AG09309 (cell line): ENCODE measurements at regions not wholly inside any gene's neighbourhood (a gene's known extent, or its start where the extent isn't known, plus 50 kb on each side); places are given as distances from the start of the nearest gene placed in this dataset.

Experiments used
- DNase-seq: peaks from one replicate; pipeline ENCODE4 v3.0.0-alpha.2; 2010; ENCODE audit warnings: low read depth
- H3K4me3 ChIP-seq: 2 replicates; pipeline ENCODE4 v1.5.1; 2011; ENCODE audit warnings: mild to moderate bottlenecking, low read depth, low read length, moderate library complexity; ENCODE audit not compliant: control insufficient read depth
- CTCF ChIP-seq: IDR thresholded peaks from 2 replicates; pipeline ENCODE4 v1.5.1; 2011; ENCODE audit warnings: mild to moderate bottlenecking, low read depth, low read length, inconsistent platforms; ENCODE audit not compliant: insufficient read depth, control insufficient read depth; ENCODE audit errors: missing control alignments

- no peak for TF ChIP-seq CTCF
- H3K4me3 ChIP-seq: no peak overlapping the region
- no peak for DNase-seq
Measured at GRCh38 chr21:43328185-43328957, 98.6 kb downstream of the SIK1 start.

GRCh38 chr21:43325968-43326715, 100.8 kb downstream of the SIK1 start:
- no peak overlapping the region for H3K4me3 ChIP-seq
- DNase-seq: no peak
- TF ChIP-seq CTCF: no peak

GRCh38 chr21:43325036-43325435, 101.9 kb downstream of the SIK1 start:
- no peak for DNase-seq
- TF ChIP-seq CTCF: no peak
- H3K4me3 ChIP-seq: no peak overlapping the region

GRCh38 chr21:43324596-43324995, 102.3 kb downstream of the SIK1 start:
- H3K4me3 ChIP-seq: no peak overlapping the region
- no peak for TF ChIP-seq CTCF
- DNase-seq: no peak

GRCh38 chr21:43323244-43324005, 103.5 kb downstream of the SIK1 start:
- no peak overlapping the region for H3K4me3 ChIP-seq
- no peak for DNase-seq
- no peak for TF ChIP-seq CTCF

- no peak for DNase-seq
- no peak overlapping the region for H3K4me3 ChIP-seq
- TF ChIP-seq CTCF: no peak
Measured at GRCh38 chr21:43322805-43323204, 104.1 kb downstream of the SIK1 start.
